Fibroblast of villous mesenchyme (primary cell): ENCODE measurements at regions not wholly inside any gene's neighbourhood (a gene's known extent, or its start where the extent isn't known, plus 50 kb on each side); places are given as distances from the start of the nearest gene placed in this dataset.

ENCODE experiments used
- DNase-seq: peaks from one replicate; pipeline ENCODE4 v3.0.0-alpha.2; 2010; ENCODE audit warnings: low read depth
- H3K4me3 ChIP-seq: 2 replicates; pipeline ENCODE4 v1.5.1; 2011; ENCODE audit warnings: low read depth, mild to moderate bottlenecking, low read length
- TF ChIP-seq, protein P1 (sequence below): IDR thresholded peaks from 2 replicates; pipeline ENCODE4 v1.5.1; 2012; ENCODE audit warnings: low read depth, mild to moderate bottlenecking, low read length; ENCODE audit not compliant: insufficient read depth

DNA sequence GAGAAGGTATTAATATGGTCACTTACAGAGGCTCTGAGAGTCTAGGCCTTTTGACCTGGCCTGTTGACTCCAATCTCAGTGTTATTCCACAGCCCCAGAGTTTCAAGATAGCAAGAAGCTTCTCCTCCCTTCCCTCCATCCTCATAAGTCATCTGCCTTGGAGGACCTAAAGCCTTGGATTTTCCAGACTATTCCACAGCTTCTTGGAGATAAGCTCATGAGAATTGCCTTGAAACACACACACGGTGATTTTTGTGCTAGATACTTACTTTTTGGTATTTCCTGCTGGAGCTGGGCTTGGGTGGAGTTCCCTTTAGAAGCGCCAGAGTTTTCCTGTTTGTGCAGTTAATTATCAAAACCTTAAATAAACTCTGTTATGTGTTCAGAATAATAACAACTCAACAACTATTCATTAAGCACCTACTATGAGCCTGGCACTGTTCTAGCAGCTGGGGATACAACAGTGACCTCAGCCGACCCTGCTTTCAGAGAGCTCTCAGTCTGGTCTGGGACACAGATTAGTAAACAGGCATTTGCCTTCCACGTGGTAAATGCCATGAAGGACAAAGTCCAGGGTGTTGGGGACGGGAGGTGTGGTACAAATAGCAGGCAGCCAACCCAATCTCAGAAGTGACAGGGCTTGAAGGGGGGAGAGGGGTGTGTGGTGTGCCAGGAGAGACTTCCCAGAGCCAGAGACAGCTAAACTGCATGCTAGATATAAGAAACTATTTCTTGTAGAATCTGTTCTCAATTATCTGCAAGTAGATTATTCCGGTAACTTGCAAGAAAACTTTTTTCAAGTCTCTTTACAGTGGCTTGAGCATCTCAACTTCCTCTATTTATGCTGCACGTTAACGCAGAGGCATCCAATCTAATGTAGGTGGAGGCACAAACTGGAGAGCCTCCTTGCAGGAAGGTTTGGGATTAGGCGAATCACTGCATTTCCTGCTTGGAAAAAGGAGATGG is 55.9 kb upstream of the KLF9 start:
- H3K4me3 ChIP-seq: no peak overlapping the region
- TF ChIP-seq, protein P1, sequence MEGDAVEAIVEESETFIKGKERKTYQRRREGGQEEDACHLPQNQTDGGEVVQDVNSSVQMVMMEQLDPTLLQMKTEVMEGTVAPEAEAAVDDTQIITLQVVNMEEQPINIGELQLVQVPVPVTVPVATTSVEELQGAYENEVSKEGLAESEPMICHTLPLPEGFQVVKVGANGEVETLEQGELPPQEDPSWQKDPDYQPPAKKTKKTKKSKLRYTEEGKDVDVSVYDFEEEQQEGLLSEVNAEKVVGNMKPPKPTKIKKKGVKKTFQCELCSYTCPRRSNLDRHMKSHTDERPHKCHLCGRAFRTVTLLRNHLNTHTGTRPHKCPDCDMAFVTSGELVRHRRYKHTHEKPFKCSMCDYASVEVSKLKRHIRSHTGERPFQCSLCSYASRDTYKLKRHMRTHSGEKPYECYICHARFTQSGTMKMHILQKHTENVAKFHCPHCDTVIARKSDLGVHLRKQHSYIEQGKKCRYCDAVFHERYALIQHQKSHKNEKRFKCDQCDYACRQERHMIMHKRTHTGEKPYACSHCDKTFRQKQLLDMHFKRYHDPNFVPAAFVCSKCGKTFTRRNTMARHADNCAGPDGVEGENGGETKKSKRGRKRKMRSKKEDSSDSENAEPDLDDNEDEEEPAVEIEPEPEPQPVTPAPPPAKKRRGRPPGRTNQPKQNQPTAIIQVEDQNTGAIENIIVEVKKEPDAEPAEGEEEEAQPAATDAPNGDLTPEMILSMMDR: no peak
- DNase-seq: peak; percentile 84

DNA sequence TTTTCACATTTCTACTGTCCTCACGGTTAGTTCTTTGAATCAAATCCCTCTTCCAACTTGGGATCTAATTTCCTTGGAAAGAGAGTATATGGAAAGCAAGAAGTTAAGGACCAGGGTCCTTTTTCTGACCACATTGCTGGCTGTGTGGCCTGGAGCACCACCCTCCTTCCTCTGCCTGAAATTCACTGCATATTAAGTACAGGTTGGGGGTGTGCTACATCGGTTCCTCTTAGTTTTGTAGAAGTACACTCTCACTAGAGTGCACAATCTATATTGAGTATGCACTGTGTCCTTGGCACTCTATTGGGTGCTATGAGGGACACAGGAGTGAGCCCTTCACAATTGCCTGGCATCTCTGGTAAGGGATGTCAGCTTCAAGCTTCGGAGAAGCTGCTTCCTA is 53.8 kb upstream of the KLF9 start:
- DNase-seq: no peak
- TF ChIP-seq, protein P1: no peak
- H3K4me3 ChIP-seq: no peak overlapping the region

DNA sequence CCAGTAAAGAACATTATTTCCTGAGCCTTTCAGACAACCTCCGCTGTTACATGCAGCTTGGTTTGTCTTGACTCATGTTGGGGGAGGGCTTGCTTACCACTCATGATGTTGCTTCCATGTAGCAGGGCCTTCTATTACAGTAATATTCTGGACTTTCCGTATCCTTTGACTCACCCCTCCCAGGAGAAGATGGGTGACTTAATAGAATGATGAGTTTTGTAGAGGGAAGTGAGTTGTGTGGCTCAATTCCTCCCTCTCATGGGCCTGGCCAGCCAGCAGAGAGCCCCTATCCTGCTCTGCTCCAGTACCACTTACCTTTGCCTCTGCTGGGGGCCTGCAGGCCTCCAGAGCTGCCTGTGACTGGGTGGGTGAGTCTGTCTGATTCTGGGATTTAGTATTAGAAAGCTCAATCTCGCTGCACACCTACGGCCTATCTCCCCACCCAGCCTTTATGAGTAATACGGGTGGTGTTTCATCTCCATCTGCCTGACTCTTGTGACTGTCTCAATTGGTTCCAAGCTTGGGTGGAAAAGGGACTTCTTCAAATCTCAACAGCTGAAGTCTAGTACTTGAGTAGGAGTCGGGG is 52.6 kb upstream of the KLF9 start:
- no peak overlapping the region for H3K4me3 ChIP-seq
- TF ChIP-seq, protein P1: no peak
- peak; percentile 31 for DNase-seq

GRCh38 chr9:70465904-70466303 is 51.4 kb upstream of the KLF9 start:
- TF ChIP-seq, protein P1: no peak
- no peak for DNase-seq
- no peak overlapping the region for H3K4me3 ChIP-seq

GRCh38 chr9:70465398-70465797 is 50.9 kb upstream of the KLF9 start:
- TF ChIP-seq, protein P1: no peak
- no peak overlapping the region for H3K4me3 ChIP-seq
- DNase-seq: no peak
